ENCODE measurements at regions not wholly inside any gene's neighbourhood (a gene's known extent, or its start where the extent isn't known, plus 50 kb on each side); places are given as distances from the start of the nearest gene placed in this dataset.

GRCh38 chr5:50574121-50574520 is 92.3 kb upstream of the PARP8 start (continued):
- TF ChIP-seq BCL11A (IDR thresholded peaks at IDR 0.05; ENCODE audit: low read depth in 2 of 2, low read length in 2 of 2) = no peak
- TF ChIP-seq SUZ12 (IDR thresholded peaks at IDR 0.05; ENCODE audit: low read length) = no peak
- no peak for TF ChIP-seq FOSL1 (IDR thresholded peaks at IDR 0.05; ENCODE audit: insufficient read depth, low read depth, low read length)
- no peak for TF ChIP-seq BACH1 (IDR thresholded peaks at IDR 0.05; ENCODE audit: low read length)
- no peak for TF ChIP-seq SIN3A (conservative IDR thresholded peaks at IDR 0.05 in 1 of 2, IDR thresholded peaks at IDR 0.05 in 1 of 2; ENCODE audit: low read depth in 1 of 2, low read length in 2 of 2)
- TF ChIP-seq CHD1 (IDR thresholded peaks at IDR 0.05; ENCODE audit: low read depth, low read length) = no peak
